GM21447 (cell line): ENCODE measurements at regions not wholly inside any gene's neighbourhood (a gene's known extent, or its start where the extent isn't known, plus 50 kb on each side); places are given as distances from the start of the nearest gene placed in this dataset.
"Not testable (repeated sequence)": the region's sequence is repeated elsewhere in the genome, so short reads cannot be mapped to it uniquely, and the experiment has no call there.

Source experiments
- ATAC-seq: cut with Tn5 transposase; IDR thresholded peaks from one replicate; pipeline ENCODE4 v1.9.1; 2021; ENCODE audit not compliant: unreplicated experiment

DNA sequence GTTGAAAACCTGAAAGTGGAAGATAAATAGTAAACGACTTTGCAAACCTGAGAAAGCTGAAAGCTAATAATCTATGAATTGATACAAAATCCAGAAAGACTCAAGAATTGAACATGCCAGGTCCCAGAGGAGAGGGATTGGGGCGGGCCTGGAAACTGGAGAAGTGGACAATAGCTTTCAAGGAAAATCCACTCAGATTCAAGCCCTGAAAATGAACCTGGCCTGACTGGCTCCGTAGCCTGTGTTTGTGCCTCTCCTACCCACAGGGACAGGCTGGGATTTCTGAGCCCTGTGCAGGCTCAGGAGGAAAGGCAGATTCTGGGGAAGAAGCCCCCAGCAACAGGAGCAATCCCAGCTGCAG lies 274.8 kb upstream of the HS6ST1 start:
- no peak for ATAC-seq

DNA sequence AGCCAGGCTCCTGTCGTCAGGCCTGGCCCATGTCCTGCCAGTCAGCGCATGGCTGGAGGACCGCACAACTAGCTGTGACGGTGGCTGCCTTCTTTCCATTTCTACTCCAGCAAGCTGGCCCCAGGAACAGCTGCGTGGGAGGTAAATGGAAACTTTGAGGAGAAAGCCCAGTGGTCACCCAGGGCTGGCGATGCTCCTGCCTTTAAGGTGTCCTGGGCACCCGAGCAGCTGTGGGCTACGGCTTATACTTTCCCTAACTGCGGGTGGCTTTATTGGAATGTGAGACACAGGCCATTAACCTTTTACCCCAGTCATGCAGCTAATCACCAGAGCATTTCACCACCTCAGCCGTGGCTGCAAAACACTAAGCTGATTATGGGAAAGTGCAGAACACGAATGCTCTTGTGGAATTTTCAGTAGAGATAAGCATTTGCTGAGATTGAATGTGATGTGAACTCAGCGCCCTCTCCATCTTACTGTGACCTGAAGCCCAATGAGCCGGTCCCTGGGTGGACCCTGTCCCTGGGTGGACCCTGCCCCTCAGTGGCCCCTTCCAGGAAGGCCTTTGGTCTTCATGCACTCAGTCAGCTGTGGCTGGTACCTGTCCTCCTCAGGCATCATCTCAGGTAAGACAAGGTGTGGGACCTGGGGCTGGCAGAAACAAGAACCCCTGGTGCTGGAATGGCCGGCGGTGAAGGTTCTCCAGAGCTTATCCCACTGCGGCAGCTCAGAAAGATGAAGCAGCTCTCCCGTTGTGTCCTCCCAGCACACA lies 275.4 kb upstream of the HS6ST1 start:
- ATAC-seq, result no peak

DNA sequence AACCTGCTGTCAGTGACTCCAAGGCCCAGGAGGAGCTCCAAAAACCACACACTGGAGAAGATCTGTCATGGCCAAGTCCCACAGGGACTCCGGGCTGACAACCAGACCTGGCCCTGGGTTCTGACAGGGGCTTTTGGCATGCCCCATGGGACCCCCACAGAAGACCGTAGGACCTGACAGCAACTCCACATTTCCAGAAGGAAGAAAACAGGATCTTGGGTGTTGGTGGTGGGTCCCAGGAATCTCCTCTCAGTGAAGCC lies 275.9 kb upstream of the HS6ST1 start:
- ATAC-seq, result no peak

DNA sequence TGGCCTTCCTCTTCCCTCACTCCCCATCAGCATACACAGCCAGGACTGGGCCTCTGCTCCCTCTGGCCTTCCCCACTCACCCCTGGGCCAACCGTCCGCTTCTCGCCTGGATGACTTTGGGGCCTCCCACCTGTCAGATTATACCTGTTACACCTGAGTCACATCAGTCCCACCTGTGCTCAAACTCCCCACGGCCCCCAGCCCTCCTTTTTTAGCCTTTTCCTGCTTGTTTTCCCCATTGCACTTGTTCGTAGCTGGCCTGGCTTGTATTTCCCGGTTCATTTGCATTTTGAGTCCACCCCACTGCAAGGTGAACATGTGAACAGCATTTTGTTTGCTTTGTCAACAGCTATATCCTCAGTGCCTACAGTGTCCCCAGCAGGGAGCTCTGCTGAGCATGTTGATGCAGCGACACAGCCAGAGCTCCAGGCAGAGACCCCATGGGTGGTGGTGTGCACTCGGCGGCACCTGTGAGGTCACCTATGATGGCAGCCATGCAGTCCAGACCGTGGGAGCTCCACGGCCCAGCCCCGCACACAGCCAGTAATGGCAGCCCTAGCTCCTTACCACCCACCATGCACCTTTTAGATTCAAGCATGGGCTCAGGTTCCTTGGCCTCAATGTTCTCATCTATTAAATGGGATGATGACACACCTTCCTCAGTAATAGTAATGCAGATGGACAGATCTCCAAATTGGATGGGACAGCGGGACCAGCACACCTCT lies 276.4 kb upstream of the HS6ST1 start:
- no peak for ATAC-seq

DNA sequence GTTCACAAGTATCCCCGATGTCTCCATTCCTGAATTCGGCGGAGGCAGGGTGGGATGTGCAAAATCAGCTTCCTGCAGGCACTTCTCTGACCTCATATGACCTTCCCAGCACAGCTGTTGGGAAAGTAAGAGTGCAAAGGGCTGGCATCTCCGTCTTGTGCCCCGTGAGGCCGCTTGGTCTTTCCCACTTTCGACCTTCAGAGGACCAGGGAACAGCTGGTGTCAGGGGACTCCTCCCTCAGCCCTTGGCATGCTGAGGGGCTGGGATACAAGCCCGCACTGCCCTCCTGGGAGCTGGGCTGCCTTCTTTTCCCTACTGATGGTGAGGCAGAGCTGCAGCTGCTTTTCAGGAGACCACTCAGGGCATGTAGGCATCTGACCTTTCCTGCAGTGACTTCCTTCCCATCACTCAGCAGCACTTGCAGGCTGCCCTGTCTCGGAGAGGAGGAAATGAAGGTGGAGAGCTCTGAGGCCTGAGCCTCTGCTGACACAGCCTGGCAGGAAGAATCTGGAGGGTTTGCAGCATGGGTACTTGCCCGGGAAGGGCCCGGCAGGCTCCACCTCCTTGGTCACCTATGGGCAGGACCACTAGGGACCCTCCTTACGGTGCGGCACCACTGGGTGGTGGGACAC lies 277.2 kb upstream of the HS6ST1 start:
- ATAC-seq, result no peak

DNA sequence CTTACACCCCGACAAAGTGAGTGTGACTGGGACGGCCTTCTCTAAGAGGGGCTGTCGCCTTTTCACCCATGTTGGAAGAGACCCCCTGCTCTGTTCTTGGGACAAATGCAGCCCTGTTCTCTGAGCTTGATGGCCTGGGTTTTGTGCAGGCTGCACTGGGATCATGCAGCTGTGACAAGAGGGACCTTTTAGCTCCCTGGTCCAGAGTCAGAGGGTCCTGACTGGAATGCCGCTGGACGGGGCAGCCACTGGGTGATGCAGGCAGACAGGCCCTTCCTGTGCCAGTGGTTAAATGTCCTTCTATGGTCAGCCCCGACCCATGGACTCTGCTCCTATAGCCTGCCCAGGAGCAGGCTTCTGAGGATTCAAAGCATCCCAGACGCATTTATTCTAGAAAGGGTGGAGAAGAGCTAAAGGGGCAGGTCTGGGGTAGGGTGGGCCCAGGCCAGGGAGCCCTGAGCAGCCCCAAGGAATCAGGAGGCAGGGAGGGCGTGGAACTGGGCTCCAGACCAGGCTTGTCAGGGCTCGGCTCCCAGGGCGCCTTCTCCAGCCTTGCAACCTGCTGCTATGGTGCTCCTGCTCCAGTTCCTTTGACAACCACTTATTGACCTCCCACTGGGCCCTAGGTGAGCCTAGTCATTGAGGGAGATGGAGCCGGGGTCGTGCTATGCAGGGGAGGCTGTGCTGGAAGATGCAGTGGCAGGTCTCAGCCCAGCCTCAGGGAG lies 277.9 kb upstream of the HS6ST1 start:
- ATAC-seq, result no peak

DNA sequence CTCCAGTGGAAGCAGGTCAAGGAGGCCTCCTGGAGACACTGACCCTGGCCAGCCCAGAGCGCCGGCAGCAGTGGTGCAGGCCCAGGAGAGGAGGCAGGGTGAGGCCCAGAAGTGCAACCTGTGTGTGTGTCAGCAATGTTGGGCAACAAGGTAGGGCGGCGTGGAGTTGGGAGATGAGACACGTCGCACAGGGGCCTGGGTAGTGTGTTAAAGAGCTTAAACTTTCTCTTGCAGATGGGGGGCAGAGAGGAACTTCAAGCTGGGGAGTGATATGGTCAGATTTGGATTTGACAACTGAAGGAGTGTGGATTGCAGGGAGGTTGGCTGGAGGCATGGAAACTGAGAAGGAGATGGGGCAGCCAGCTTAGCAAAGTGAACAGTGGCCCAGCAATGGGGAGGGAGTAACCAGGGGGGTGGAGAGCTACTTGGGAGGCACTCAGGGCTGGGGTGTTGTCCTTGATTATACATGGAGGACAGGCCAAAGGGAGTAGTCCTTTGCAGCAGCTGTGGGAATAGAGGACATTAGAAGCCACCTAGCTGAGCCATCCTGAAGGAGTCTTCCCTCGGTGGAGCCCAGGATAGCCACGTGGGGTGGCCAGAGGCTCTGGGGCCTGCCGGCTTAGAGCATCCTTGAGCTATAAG lies 278.6 kb upstream of the HS6ST1 start:
- no peak for ATAC-seq

DNA sequence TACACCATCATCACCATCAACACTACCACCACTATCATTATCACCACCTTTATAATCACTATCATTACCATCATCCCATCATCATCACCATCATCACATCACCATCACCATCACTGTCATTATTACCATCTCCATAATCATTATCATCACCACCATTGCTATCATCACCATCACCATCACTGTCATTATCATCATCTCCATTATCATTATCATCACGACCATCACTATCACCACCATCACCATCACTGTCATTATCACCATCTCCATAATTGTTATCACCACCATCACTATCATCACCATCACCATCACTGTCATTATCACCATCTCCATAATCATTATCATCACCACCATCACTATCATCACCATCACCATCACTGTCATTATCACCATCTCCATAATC lies 279.6 kb upstream of the HS6ST1 start:
- ATAC-seq, result not testable (repeated sequence)

DNA sequence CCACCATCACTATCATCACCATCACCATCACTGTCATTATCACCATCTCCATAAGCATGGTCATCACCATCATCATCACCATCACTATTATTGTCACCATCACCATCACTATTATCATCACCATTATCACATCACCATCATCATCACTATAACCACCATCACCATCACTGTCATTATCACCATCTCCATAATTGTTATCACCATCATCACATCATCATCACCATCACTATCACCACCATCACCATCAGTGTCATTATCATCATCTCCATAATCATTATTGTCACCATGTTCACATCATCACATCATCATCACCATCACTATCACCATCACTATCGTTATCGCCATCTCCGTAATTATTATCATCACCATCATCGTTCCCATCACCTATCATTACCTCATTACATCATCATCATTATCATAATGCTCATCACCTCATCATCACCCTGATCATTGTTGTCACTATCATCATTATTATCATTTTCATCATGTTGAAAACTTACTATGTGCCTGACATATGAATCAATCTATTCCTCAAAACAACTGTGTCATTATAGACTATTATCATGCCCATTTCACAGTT lies 280.3 kb upstream of the HS6ST1 start:
- ATAC-seq, result no peak

DNA sequence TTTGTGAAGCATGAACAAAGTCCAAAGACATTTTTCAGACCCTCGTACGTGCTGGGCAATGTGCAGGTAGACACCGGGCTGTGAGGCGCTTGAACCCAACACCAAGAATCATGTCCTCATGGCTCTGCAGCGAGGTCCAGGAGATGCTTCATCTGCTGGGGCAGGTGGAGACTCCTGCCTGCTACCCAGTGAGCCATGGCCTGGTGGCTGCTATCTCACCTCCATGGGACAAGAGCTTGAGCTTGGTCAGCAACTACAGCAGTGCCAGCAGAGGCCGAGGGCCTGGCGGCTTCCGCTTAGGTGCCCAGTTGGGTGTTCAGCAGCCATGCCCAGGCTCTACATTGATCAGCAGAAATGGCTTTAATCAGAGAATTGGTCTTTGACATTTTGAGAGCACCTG lies 281.0 kb upstream of the HS6ST1 start:
- no peak for ATAC-seq

DNA sequence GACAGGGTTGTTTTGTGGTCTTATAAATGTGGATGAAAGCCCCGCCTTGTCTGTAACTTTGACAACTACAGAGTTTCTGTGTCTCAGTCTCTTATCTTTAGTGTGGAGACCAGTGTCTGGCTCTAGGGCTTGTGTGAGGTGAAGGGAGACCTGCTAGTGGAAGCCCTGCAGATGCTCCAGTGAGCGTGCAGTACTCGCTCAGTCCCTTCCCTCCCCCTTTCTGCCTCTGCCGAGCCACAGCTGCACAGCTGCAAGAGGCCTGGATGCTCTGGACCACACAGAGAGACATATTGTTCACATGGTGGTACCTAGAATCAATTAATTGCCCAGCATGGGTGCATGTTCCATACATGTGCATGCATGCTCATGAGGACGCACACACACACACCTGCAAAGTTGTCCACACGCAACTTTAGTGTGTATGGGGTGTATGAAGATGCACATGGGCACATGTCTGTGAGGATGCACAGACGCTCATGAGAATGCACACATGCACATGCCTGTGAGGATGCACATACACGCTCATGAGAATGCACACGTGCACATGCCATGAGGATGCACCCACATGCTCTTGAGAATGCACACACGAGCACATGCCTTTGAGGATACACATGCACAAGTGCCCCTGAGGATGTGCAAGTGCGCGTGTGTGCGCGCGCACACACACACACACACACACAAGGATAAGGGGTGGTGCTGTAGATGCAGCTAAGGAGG lies 282.1 kb upstream of the HS6ST1 start:
- ATAC-seq, result no peak

DNA sequence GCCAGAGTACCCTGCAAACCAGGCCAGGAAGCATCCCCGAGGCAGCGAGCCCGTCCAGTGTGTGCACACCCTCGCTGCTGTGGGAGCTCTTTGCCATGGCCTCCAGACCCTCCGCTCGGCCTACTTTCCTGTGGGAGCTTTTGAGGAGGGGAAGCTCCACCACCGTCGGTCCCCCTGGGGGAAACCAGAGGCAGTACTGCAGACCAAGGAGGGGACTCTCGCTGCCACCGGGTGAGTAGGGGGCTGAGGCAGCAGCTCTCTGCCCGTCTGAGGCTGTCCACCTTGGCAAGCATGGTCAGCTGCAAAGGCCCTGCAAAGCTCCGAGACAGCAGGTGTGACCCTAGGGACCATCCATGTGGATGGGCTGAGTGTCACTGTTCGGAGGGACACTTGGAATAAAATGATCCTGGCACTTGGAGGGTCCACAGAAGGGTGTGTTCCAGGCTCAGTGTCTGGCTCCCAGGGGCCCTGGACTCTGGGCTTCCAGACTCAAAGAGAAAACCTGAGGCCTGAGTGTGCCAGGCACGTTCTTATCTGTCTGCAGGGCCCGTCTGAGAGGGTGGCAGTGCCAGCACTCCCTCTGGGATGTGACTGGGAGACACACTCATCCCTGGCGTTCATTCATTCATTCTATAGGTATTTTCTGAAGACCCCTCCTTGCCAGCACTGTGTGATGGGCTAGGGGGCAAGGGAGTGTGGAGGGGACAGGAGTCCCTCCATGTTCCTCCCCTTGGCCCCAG lies 282.8 kb upstream of the HS6ST1 start:
- no peak for ATAC-seq

DNA sequence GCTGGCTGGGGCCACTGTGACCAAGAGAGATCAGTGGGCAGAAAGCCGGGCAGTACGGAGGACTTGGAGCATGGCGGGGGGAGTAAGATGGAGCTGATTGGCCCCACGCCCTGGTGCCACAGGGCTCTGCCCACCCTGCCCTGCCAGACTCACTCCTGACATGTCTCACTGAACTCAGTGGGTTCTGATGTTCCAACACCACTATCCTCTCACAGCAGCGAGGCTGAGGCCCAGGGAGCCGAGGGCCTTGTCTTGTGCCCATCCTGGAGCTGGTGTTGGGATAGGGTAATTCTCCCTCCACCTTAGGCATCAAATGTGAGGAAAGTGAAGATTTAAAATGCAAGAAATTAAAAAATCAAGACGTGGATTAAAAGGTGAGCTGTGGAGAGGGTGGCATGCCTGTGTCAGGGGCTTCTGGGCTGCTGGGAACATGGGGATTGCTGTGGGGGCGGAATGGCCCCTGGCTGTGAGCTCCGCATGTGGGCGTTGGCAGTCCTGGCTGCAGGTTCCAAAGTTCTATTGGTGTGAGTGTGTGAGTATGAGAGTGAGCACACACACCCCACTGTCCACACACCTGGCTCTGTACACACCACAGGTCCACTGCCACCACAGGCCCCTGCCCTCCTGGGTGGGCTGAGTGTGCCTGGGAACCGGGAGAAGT lies 283.5 kb upstream of the HS6ST1 start:
- no peak for ATAC-seq

DNA sequence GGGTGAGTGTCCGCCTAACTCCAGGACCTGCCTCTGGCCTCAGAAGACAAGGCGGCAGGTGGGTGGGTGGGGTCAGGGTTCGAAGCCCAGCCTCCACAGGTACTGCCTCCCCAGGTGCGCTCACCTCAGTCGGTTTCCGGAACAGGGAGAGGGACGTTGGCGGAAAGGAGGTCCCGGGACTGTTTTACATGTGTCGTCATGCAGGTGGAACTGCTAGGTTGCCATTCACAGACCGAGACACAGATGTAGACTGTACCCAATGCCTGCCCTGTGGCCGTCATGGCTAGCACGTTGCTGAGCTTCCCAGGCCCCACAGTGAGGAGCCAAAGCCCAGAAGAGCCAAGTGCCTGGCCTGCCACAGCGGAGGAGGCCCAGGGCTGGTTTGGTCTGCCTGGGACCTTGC lies 284.0 kb upstream of the HS6ST1 start:
- ATAC-seq, result no peak

DNA sequence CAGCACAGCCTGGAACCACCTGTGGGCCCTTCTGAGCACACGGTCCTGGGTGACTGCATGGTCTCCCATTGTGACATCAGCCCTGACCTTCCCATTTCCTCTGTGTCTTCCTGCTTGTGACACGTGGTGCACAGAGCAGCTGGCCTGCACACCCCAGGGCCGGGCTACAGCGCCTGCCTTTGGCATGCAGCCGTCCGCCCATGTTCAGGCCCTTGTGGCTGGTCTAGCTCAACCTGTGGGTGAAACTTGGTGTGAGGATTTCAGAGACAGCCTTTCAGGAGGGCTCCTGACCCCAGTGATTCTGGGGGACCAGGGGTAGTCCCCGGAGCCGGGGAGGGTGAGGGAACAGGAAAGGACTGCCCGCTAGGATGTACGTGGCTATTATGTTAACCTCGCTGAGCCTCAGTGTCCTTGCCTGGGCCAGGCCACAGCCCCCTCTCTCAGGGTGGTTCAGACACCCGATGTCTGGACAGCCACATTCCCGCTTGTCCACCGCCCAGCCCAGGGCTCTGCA lies 284.8 kb upstream of the HS6ST1 start:
- no peak for ATAC-seq

DNA sequence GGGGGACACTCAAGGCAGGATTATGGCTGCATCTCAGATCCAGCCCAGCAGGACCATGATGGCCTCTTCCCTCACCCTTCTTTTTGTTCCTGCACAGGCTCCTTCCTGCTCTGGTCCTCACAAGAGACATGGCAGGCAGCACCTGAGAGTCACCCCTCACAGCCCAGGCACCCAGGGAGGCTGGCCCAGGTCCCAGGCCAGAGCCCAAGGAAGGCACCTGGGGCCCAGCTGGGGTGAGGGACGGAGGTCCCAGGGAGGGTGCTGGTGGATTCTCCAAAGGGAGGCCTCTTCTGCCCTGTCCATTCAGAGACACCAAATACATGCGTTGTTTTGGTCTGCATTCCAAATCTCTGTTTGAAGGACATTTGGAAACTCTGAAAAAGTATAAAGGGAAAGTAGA lies 285.4 kb upstream of the HS6ST1 start:
- ATAC-seq, result no peak

DNA sequence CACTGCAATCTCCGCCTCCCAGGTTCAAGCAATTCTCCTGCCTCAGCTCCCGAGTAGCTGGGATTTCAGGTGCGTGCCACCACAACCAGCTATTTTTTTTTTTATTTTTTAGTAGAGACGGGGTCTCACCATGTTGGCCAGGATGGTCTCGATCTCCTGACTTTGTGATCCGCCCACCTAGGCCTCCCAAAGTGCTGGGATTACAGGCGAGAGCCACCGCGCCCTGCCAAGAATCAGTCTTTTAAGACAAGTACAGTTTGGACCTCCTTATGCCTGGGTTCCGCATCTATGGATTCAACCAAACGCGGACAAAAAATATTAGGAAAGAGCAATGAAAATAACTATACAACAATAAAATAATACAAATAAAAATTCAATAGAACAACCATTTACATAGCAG lies 285.9 kb upstream of the HS6ST1 start:
- ATAC-seq, result not testable (repeated sequence)

DNA sequence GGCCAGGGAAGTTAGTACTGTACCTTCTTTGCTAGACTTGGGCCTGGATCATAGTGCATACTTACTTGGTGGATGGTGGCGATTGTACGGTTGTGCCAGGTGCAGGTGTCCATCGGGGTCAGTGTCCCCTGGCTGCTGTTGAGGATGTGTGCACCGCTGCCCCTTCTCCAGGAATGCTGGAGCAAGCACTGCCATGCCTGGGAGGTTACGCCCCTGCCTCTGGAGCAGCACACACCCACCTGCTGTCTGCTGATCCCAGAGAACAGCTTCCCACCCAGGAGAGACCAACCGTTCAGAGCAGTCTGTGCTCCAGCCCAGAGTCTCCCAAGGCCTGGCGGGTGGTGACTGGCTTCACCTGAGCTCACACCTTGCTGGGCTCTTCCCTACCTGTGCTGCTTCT lies 286.8 kb upstream of the HS6ST1 start:
- ATAC-seq, result no peak

DNA sequence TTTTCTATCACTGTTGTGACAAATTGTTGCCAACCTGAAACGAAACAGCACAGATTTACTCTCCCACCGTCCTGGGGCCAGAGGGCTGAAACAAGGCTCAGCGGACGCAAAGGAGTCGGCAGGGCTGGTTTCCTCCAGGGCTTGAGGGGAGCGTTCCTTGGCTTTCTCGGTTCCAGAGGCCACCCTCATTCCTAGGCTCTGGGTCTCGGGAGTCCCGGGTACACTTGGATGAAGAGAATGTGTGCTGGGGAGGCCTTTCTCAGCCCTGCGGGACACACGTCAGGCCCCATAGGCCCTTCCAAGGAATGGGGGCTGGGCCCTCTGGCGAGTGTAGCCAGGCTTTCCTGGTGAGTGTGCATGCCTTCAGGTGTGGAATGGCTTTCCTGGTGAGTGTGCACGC lies 287.3 kb upstream of the HS6ST1 start:
- no peak for ATAC-seq
